Erythroblast (primary cell): ENCODE measurements at regions not wholly inside any gene's neighbourhood (a gene's known extent, or its start where the extent isn't known, plus 50 kb on each side); places are given as distances from the start of the nearest gene placed in this dataset.

Source experiments
- GATA1 ChIP-seq: IDR thresholded peaks from 2 replicates; pipeline ENCODE4 v1.6.1; 2011; ENCODE audit warnings: low read depth, mild to moderate bottlenecking, control low read depth, low read length, moderate library complexity
- POLR2A ChIP-seq: IDR thresholded peaks from 2 replicates; pipeline ENCODE4 v1.6.1; 2011; ENCODE audit warnings: mild to moderate bottlenecking, low read length

DNA sequence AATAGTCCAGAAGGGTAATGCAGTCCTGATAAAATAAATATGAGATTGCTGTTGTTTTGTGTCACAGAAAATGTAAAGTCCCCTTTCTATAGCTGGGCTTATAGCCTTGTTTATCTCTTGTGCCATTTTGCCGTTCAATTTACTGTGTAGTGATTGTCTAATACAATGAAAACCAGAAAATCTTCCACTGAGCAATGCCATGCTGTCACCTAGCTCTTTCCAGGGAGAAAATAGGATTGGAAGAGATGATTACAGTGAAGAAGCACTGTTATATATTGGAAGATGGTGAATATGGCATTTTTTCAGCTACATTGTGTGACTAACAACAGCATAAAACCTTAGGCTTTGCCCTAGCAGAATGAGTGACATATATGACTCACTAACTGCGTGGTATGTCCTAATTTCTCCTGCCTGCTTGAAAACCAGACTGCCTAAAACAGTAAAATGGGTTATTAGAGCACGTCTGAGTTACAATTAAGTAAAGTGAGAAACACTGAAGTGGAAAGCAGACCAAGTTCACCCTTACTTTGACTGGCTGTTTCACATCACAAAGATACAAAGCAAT is 332.4 kb upstream of the ZP4 start:
- TF ChIP-seq POLR2A = no peak
- TF ChIP-seq GATA1 = no peak
